T-helper 1 cell (primary cell): ENCODE measurements at regions not wholly inside any gene's neighbourhood (a gene's known extent, or its start where the extent isn't known, plus 50 kb on each side); places are given as distances from the start of the nearest gene placed in this dataset.
"Not testable (repeated sequence)": the region's sequence is repeated elsewhere in the genome, so short reads cannot be mapped to it uniquely, and the experiment has no call there.

Source experiments
- DNase-seq, 5 donors: peaks; one replicate each; pipeline ENCODE4 v3.0.0-alpha.2; 2012 to 2020

GRCh38 chr3:99586701-99587100, 51.7 kb upstream of the COL8A1 start:
- no peak for DNase-seq

- DNase-seq = no peak
Measured at GRCh38 chr3:99579965-99580364, 58.4 kb upstream of the COL8A1 start.

GRCh38 chr3:99579246-99579645, 59.1 kb upstream of the COL8A1 start:
- DNase-seq = no peak

GRCh38 chr3:99578339-99578970, 59.9 kb upstream of the COL8A1 start:
- no peak for DNase-seq

- DNase-seq = no peak
Measured at GRCh38 chr3:99576904-99577559, 61.4 kb upstream of the COL8A1 start.

- DNase-seq = no peak
Measured at GRCh38 chr3:99575683-99576082, 62.7 kb upstream of the COL8A1 start.

GRCh38 chr3:99570061-99570460, 68.3 kb upstream of the COL8A1 start:
- DNase-seq = no peak

- DNase-seq = no peak
Measured at GRCh38 chr3:99568663-99569335, 69.6 kb upstream of the COL8A1 start.

- no peak for DNase-seq
Measured at GRCh38 chr3:99565331-99565730, 73.1 kb upstream of the COL8A1 start.

GRCh38 chr3:99562990-99563607, 75.3 kb upstream of the COL8A1 start:
- DNase-seq = no peak

- DNase-seq = no peak
Measured at GRCh38 chr3:99562138-99562537, 76.3 kb upstream of the COL8A1 start.

- no peak for DNase-seq
Measured at GRCh38 chr3:99561056-99561455, 77.3 kb upstream of the COL8A1 start.

- DNase-seq = no peak
Measured at GRCh38 chr3:99559196-99559595, 79.2 kb upstream of the COL8A1 start.

GRCh38 chr3:99555885-99556284, 82.5 kb upstream of the COL8A1 start:
- not testable (repeated sequence) for DNase-seq

GRCh38 chr3:99551520-99551919, 86.9 kb upstream of the COL8A1 start:
- no peak for DNase-seq

- no peak for DNase-seq
Measured at GRCh38 chr3:99549957-99550603, 88.3 kb upstream of the COL8A1 start.

GRCh38 chr3:99549220-99549619, 89.2 kb upstream of the COL8A1 start:
- DNase-seq = no peak

- no peak for DNase-seq
Measured at GRCh38 chr3:99548674-99549073, 89.7 kb upstream of the COL8A1 start.

- no peak for DNase-seq
Measured at GRCh38 chr3:99545941-99546580, 92.3 kb upstream of the COL8A1 start.

GRCh38 chr3:99544786-99545281, 93.6 kb upstream of the COL8A1 start:
- no peak for DNase-seq

- no peak for DNase-seq
Measured at GRCh38 chr3:99543796-99544195, 94.6 kb upstream of the COL8A1 start.

GRCh38 chr3:99542767-99543518, 95.5 kb upstream of the COL8A1 start:
- DNase-seq = no peak
